ENCODE measurements at regions not wholly inside any gene's neighbourhood (a gene's known extent, or its start where the extent isn't known, plus 50 kb on each side); places are given as distances from the start of the nearest gene placed in this dataset.

DNA sequence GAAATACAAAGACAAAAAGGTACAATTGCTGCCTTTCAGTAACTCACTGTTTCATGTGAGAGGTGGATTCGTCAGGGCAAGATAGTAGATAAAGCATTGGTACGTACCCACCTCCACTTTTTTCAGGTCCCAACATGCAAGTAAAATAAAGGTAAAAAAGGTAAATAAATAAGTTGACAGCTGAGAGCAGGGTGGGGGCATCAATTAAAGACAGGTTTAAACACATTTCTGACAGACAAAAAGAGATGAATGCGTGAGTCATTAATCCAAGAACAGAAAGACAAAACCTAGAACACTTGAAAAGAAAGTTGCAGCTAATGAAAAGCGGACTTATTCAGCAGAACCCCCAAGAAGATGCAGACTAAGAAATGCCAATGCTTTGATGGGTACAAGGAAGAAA is 979.6 kb upstream of the CDH2 start:
- TF ChIP-seq, protein P1, sequence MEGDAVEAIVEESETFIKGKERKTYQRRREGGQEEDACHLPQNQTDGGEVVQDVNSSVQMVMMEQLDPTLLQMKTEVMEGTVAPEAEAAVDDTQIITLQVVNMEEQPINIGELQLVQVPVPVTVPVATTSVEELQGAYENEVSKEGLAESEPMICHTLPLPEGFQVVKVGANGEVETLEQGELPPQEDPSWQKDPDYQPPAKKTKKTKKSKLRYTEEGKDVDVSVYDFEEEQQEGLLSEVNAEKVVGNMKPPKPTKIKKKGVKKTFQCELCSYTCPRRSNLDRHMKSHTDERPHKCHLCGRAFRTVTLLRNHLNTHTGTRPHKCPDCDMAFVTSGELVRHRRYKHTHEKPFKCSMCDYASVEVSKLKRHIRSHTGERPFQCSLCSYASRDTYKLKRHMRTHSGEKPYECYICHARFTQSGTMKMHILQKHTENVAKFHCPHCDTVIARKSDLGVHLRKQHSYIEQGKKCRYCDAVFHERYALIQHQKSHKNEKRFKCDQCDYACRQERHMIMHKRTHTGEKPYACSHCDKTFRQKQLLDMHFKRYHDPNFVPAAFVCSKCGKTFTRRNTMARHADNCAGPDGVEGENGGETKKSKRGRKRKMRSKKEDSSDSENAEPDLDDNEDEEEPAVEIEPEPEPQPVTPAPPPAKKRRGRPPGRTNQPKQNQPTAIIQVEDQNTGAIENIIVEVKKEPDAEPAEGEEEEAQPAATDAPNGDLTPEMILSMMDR (conservative IDR thresholded peaks at IDR 0.05 in 1 of 2, IDR thresholded peaks at IDR 0.05 in 1 of 2; ENCODE audit: extremely low read depth in 1 of 2, insufficient read depth in 1 of 2, low read depth in 1 of 2, low read length in 2 of 2) = no peak
- no peak for TF ChIP-seq EZH2 (IDR thresholded peaks at IDR 0.05; ENCODE audit: borderline replicate concordance, low read length)

Data from mammary epithelial cell (primary cell).